HEK293T (cell line): ENCODE measurements at regions not wholly inside any gene's neighbourhood (a gene's known extent, or its start where the extent isn't known, plus 50 kb on each side); places are given as distances from the start of the nearest gene placed in this dataset.
"Not testable (repeated sequence)": the region's sequence is repeated elsewhere in the genome, so short reads cannot be mapped to it uniquely, and the experiment has no call there.

Experiments
- CTCF ChIA-PET: fragments of 350-600 bp; formaldehyde crosslinking; extraction: SDS; loops from one replicate; lab custom pipeline; 2021; ENCODE audit warnings: antibody characterized with exemption, inconsistent platforms; lab: Yijun Ruan, JAX
- POLR2A ChIA-PET: fragments of 350-600 bp; formaldehyde crosslinking; extraction: SDS; loops from one replicate; lab custom pipeline; 2020; ENCODE audit warnings: antibody characterized with exemption, inconsistent platforms; lab: Yijun Ruan, JAX
- DNase-seq: peaks from one replicate; pipeline ENCODE4 v3.0.0; 2012; ENCODE audit warnings: mixed read lengths; ENCODE audit errors: extremely low spot score
- ARNT ChIP-seq: fragments of 450-650 bp; IDR thresholded peaks from 2 replicates; pipeline ENCODE4 v1.6.1; 2017; ENCODE audit warnings: mild to moderate bottlenecking
- BHLHE40 ChIP-seq: fragments of 450-650 bp; IDR thresholded peaks from 2 replicates; pipeline ENCODE4 v1.6.1; 2016; ENCODE audit warnings: mild to moderate bottlenecking, moderate library complexity, borderline replicate concordance
- CTBP1 ChIP-seq: fragments of 450-650 bp; IDR thresholded peaks from 2 replicates; pipeline ENCODE4 v1.6.1; 2016; ENCODE audit warnings: borderline replicate concordance
- ELF4 ChIP-seq: fragments of 450-650 bp; IDR thresholded peaks from 2 replicates; pipeline ENCODE4 v1.6.1; 2017; ENCODE audit warnings: antibody characterized with exemption
- FOXA1 ChIP-seq: fragments of 450-650 bp; IDR thresholded peaks from 2 replicates; pipeline ENCODE4 v1.6.1; 2016; ENCODE audit warnings: mild to moderate bottlenecking
- FOXK2 ChIP-seq: fragments of 450-650 bp; IDR thresholded peaks from 2 replicates; pipeline ENCODE4 v1.6.1; 2016; ENCODE audit warnings: mild to moderate bottlenecking
- FOXM1 ChIP-seq: fragments of 450-650 bp; IDR thresholded peaks from 2 replicates; pipeline ENCODE4 v1.6.1; 2017; ENCODE audit warnings: mild to moderate bottlenecking, borderline replicate concordance
- HDGF ChIP-seq: fragments of 450-650 bp; IDR thresholded peaks from 2 replicates; pipeline ENCODE4 v1.6.1; 2017; ENCODE audit warnings: antibody characterized with exemption, borderline replicate concordance
- L3MBTL2 ChIP-seq: fragments of 450-650 bp; conservative IDR thresholded peaks from 2 replicates; pipeline ENCODE4 v1.6.1; 2016; ENCODE audit warnings: mild to moderate bottlenecking
- LEF1 ChIP-seq: fragments of 450-650 bp; IDR thresholded peaks from 2 replicates; pipeline ENCODE4 v1.6.1; 2017; ENCODE audit warnings: mild to moderate bottlenecking, borderline replicate concordance
- NFRKB ChIP-seq: fragments of 450-650 bp; IDR thresholded peaks from 2 replicates; pipeline ENCODE4 v1.6.1; 2016; ENCODE audit warnings: mild to moderate bottlenecking, moderate library complexity
- SP1 ChIP-seq: fragments of 450-650 bp; IDR thresholded peaks from 2 replicates; pipeline ENCODE4 v1.6.1; 2017
- SUZ12 ChIP-seq: fragments of 450-650 bp; IDR thresholded peaks from 2 replicates; pipeline ENCODE4 v1.6.1; 2016; ENCODE audit warnings: mild to moderate bottlenecking
- TARDBP ChIP-seq: fragments of 450-650 bp; IDR thresholded peaks from 2 replicates; pipeline ENCODE4 v1.6.1; 2016
- ZNF384 ChIP-seq: fragments of 450-650 bp; IDR thresholded peaks from 2 replicates; pipeline ENCODE4 v1.6.1; 2016
- TF ChIP-seq, protein P1 (sequence below): fragments of 450-650 bp; IDR thresholded peaks from 2 replicates; pipeline ENCODE4 v1.6.1; 2016

DNA sequence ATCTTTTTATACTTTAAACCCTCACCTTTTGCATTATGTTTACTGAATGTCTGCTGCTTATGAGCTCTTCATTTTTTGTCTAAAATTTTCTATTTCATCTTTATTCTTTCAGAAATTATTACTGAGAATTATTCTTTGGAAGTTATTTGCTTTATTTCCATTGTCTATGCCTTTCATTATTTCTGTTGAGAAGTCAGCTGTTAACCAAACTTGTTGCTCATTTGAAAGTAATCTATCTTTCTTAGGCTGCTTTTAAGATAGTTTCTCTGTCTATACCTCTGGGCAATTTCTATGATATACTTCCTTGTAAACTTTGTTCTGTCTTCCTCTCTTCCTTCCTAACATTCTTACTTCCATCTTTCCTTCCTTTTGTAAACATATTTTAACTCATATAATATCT is 1165.9 kb upstream of the CELF2 start:
- CTCF ChIA-PET: no interaction called here
- TF ChIP-seq HDGF (no peak), SP1 (no peak), NFRKB (no peak), ZNF384 (no peak)
- POLR2A ChIA-PET: no interaction called here
- DNase-seq: no peak

DNA sequence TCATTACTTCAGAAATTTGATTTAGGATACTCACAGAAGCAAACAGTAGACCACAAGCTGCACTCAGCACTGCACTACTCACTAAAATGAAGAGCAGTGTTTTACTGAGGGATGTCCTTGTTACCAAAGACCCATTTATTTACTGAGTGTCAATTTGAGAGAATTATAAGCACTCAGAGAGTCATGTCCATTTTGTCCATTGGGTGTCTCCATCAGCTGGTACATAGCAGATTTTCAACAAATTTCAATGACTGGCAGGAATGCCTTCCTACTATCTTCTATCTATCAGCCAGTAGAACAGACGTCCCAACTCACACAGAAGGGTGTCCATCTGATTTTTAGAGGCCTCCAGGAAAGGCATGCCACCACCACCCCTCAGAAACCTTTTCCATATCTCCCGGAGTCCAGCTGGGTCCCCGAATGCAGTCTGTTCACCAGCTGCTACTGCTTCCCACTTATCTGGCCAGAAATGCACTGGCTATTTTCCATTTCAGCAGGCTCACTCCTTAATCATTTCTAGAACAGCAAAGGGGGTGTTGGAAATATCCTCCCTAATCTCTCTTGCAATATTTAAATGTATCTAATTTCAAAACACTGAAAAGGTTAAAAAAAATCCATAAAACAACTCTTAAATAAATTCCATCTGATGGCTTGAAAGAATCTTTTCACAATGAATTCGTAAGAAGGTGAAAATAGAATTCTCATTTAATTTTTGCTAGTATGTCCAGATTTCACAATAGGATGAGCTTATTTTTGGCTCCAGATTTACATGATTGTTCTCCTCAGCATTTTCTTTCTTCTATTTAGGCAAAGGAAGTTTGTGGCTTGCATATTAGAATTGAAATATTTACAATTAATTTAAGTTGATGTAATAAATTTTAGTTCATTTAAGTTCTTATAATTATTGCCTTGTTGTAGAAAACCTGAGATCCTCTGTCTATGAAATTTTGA is 1164.0 kb upstream of the CELF2 start:
- POLR2A ChIA-PET: no interaction called here
- TF ChIP-seq SUZ12 (no peak), ARNT (no peak), L3MBTL2 (no peak), ZNF384 (no peak), TARDBP (no peak), FOXK2 (no peak), SP1 (no peak), FOXA1 (no peak), FOXM1 (no peak), HDGF (no peak), CTBP1 (no peak), ELF4 (no peak), BHLHE40 (no peak), NFRKB (no peak), LEF1 (no peak)
- TF ChIP-seq, protein P1, sequence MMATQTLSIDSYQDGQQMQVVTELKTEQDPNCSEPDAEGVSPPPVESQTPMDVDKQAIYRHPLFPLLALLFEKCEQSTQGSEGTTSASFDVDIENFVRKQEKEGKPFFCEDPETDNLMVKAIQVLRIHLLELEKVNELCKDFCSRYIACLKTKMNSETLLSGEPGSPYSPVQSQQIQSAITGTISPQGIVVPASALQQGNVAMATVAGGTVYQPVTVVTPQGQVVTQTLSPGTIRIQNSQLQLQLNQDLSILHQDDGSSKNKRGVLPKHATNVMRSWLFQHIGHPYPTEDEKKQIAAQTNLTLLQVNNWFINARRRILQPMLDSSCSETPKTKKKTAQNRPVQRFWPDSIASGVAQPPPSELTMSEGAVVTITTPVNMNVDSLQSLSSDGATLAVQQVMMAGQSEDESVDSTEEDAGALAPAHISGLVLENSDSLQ: no peak
- CTCF ChIA-PET: interaction anchor here (0.7 kb wide), 1 partner anchor 10 kb away, joined by 5 read pairs; no protein-coding TSS in a partner anchor
- DNase-seq: no peak

DNA sequence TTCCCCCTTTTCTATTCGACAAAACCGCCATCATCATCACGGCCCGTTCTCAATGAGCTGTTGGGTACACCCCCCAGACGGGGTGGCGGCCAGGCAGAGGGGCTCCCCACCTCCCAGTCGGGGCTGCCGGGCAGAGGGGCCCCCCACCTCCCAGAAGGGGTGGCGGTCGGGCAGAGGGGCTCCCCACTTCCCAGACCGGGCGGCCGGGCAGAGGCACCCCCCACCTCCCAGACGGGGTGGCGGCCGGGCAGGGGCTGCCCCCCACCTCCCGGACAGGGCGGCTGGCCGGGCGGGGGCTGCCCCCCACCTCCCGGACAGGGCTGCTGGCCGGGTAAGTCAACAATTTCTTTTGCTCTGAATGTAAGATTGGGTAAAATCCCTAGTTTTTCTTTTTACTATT is 1162.2 kb upstream of the CELF2 start:
- DNase-seq, POLR2A ChIA-PET, CTCF ChIA-PET: not testable (repeated sequence)

DNA sequence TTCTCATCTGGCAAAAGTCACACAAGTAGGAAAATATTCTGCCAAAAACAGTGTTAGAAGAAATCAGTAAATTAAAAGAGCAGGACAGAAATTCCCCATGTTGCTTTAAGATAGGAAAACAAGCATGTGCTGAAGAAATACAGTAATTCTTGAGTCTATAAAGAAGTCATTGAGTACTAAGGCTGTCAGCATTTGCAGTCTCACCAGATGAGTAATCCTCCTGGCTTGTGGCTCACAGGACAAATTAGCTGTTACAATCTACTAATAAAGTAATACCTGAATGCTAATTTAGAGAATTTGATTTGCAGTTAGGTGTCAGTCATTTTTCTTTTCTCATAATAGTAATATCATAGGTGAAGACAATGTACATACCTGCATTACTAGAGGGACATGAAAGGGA is 1158.9 kb upstream of the CELF2 start:
- TF ChIP-seq SUZ12 (no peak), CTBP1 (no peak), FOXM1 (no peak), ARNT (no peak), FOXK2 (no peak), SP1 (no peak), ZNF384 (no peak), HDGF (no peak), NFRKB (no peak), FOXA1 (no peak), L3MBTL2 (no peak), BHLHE40 (no peak), ELF4 (no peak), LEF1 (no peak), TARDBP (no peak)
- TF ChIP-seq, protein P1: no peak
- POLR2A ChIA-PET: no interaction called here
- CTCF ChIA-PET: no interaction called here
- DNase-seq: no peak

DNA sequence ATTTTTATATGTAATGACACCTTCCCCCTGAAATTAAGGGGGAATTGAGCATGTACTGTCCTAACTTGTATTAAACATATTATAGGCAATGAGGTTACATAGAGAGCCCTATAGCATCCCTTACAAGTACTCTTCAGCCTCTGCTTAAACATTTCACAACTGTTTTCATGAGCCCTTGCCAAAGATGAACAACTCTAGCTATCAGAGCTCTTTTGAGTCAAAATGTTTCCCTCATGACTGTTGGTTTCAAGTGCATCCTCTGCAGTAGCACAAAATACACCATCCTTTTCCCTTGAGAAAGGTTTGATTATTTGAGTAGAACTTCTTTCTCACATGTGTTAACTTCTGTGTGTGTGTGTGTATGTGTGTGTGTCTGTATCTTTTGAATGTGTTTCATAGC is 1157.6 kb upstream of the CELF2 start:
- CTCF ChIA-PET: no interaction called here
- POLR2A ChIA-PET: no interaction called here
- no peak for DNase-seq
- TF ChIP-seq ELF4 (no peak), SP1 (no peak), LEF1 (no peak), ZNF384 (no peak)

DNA sequence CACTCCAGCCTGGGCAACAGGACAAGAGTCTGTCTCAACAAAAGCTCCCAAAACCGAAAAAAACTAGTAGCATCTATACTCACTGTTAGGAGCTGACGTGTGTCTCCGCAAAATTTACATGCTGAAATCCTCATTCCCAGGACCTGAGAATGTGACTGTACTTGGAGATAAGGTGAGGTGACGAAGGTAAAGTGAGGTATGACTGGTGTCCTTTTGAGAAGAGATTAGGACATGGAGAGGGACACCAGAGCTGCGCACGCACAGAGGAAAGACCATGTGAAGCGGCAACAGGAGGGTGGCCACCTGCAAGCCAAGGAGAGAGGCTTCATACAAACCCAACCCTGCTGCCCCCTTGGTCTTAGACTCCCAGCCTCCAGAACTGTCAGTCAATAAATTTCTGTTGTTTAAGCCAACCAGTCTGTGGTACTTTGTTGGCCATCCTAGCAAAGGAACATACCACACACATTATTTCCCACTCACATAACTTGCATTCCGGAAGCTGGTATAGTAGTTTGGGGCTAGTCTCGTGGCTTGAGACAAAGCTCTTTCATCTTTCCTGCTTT is 1154.0 kb upstream of the CELF2 start:
- TF ChIP-seq FOXA1 (no peak), L3MBTL2 (no peak), NFRKB (no peak)
- TF ChIP-seq, protein P1: no peak
- ChIA-PET CTCF (interaction anchor here (0.6 kb wide), 1 partner anchor 10 kb away, joined by 5 read pairs; no protein-coding TSS in a partner anchor), POLR2A (no interaction called here)
- no peak for DNase-seq

DNA sequence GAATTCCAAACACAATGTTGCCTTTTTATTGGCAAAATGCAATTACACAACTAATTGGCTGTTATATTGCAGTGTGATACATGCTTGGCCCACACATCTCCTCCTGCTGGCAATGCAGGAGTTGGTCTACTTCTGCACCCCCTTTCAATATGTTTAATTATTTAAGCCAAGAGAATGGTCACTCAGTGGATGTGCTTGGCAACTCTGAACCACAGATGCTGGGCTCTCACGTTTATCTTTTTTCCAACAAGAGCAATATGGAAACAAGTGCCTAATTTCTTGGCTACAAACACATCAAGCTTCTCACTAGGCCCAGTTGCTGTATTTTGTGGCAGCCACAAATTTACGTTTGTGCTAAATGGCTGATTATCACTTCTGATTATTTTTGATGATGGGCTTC is 1149.2 kb upstream of the CELF2 start:
- ChIA-PET POLR2A (no interaction called here), CTCF (no interaction called here)
- TF ChIP-seq NFRKB (no peak), HDGF (no peak), L3MBTL2 (no peak), LEF1 (no peak), ZNF384 (no peak), FOXA1 (no peak), FOXM1 (no peak)
- no peak for DNase-seq
